Panc1 (cell line): ENCODE measurements at regions not wholly inside any gene's neighbourhood (a gene's known extent, or its start where the extent isn't known, plus 50 kb on each side); places are given as distances from the start of the nearest gene placed in this dataset.

ENCODE experiments used
- CTCF ChIP-seq: fragments of 450-650 bp; IDR thresholded peaks from 2 replicates; pipeline ENCODE4 v1.5.1; 2017; ENCODE audit warnings: mild to moderate bottlenecking
- POLR2AphosphoS5 ChIP-seq: IDR thresholded peaks from 2 replicates; pipeline ENCODE4 v1.6.1; 2012; ENCODE audit warnings: mild to moderate bottlenecking, low read depth, low read length, moderate library complexity
- REST ChIP-seq, 2 experiments: IDR thresholded peaks; 2 replicates each; pipeline ENCODE4 v1.6.1; 2011 to 2012; ENCODE audit warnings: low read depth in 2 of 2, control low read depth in 1 of 2, low read length in 1 of 2, mild to moderate bottlenecking in 1 of 2, moderate library complexity in 1 of 2; ENCODE audit not compliant: insufficient read depth in 1 of 2

- TF ChIP-seq CTCF (no peak), POLR2AphosphoS5 (no peak), REST (IDR thresholded peaks at IDR 0.05; ENCODE audit: insufficient read depth in 1 of 2, low read depth in 2 of 2, low read length in 1 of 2) (no peak)
Observed at GRCh38 chr17:14771543-14771942, 470.7 kb downstream of the HS3ST3B1 start.
